HEK293T (cell line): ENCODE measurements at regions not wholly inside any gene's neighbourhood (a gene's known extent, or its start where the extent isn't known, plus 50 kb on each side); places are given as distances from the start of the nearest gene placed in this dataset.

Source experiments
- CTBP1 ChIP-seq: fragments of 450-650 bp; IDR thresholded peaks from 2 replicates; pipeline ENCODE4 v1.6.1; 2016; ENCODE audit warnings: borderline replicate concordance
- ELF4 ChIP-seq: fragments of 450-650 bp; IDR thresholded peaks from 2 replicates; pipeline ENCODE4 v1.6.1; 2017; ENCODE audit warnings: antibody characterized with exemption
- FOXK2 ChIP-seq: fragments of 450-650 bp; IDR thresholded peaks from 2 replicates; pipeline ENCODE4 v1.6.1; 2016; ENCODE audit warnings: mild to moderate bottlenecking
- FOXM1 ChIP-seq: fragments of 450-650 bp; IDR thresholded peaks from 2 replicates; pipeline ENCODE4 v1.6.1; 2017; ENCODE audit warnings: mild to moderate bottlenecking, borderline replicate concordance
- HDGF ChIP-seq: fragments of 450-650 bp; IDR thresholded peaks from 2 replicates; pipeline ENCODE4 v1.6.1; 2017; ENCODE audit warnings: antibody characterized with exemption, borderline replicate concordance
- LEF1 ChIP-seq: fragments of 450-650 bp; IDR thresholded peaks from 2 replicates; pipeline ENCODE4 v1.6.1; 2017; ENCODE audit warnings: mild to moderate bottlenecking, borderline replicate concordance
- NFRKB ChIP-seq: fragments of 450-650 bp; IDR thresholded peaks from 2 replicates; pipeline ENCODE4 v1.6.1; 2016; ENCODE audit warnings: mild to moderate bottlenecking, moderate library complexity
- SP1 ChIP-seq: fragments of 450-650 bp; IDR thresholded peaks from 2 replicates; pipeline ENCODE4 v1.6.1; 2017
- SUZ12 ChIP-seq: fragments of 450-650 bp; IDR thresholded peaks from 2 replicates; pipeline ENCODE4 v1.6.1; 2016; ENCODE audit warnings: mild to moderate bottlenecking
- TARDBP ChIP-seq: fragments of 450-650 bp; IDR thresholded peaks from 2 replicates; pipeline ENCODE4 v1.6.1; 2016

DNA sequence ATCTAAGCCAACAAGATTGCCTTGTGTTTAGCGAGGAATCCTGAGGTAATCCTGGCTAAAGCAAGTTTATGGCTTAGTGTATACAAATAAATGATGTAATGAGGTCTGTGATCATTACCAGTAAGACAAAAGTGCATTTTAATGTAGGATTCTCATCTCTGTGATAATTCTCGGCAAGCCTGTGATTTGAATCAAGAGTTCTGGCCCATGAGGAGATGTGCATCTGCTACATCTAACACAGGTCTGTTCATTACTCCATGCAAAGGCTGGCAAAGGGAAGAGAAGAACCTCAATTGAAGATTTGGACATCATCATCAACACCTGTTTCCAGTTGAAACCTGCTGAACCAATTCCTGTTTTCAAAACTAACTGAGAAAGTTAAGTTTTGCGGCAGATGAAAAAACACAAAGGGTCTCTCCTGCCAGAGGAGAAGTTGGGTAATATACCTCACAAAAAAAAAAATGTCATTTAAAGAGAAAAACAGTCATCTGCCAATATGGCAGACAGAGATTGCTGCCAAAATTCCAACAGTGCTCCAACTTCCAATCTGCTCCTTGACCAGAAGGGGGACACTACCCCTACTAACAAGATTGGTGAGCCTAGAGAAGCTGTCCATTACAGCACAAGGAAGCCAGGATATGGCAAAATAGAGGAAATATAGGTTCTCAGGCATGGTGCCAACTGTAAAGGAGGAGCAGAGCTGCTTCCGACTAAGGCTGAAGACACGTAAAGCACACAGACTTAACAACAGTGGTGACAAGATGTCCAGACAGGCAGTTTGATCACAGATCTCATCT, 453.7 kb downstream of the TTLL7 start:
- TF ChIP-seq HDGF = no peak
- TF ChIP-seq SUZ12 = no peak
- no peak for TF ChIP-seq FOXM1
- no peak for TF ChIP-seq SP1
- no peak for TF ChIP-seq TARDBP
- TF ChIP-seq LEF1 = no peak
- no peak for TF ChIP-seq ELF4
- no peak for TF ChIP-seq FOXK2
- TF ChIP-seq NFRKB = no peak
- TF ChIP-seq CTBP1 = no peak
